ENCODE measurements at regions not wholly inside any gene's neighbourhood (a gene's known extent, or its start where the extent isn't known, plus 50 kb on each side); places are given as distances from the start of the nearest gene placed in this dataset.

DNA sequence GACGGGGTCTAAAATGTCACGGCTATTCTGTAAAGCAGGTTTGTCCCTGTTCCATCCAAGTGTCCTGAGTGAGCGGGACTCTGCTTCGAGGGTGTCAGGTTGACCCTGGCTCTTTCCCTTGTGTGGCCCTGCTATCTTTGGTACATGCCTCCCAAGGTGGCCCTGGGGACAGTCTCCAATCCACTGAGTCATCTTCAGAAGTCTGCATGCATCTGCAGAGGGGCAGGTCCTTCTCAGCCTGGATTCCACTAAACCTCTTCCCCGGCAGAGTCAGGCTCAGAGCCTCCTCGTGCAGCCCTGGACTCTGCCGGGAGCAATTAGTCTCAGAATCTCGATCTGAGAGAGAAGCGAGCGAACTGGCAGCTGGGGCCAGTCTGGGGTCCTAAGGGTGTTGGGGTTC lies 50.1 kb upstream of the KCNJ15 start:
- no peak overlapping the region for H3K4me3 ChIP-seq (ENCODE audit: control insufficient read depth, low read depth, low read length)
- TF ChIP-seq, protein P1, sequence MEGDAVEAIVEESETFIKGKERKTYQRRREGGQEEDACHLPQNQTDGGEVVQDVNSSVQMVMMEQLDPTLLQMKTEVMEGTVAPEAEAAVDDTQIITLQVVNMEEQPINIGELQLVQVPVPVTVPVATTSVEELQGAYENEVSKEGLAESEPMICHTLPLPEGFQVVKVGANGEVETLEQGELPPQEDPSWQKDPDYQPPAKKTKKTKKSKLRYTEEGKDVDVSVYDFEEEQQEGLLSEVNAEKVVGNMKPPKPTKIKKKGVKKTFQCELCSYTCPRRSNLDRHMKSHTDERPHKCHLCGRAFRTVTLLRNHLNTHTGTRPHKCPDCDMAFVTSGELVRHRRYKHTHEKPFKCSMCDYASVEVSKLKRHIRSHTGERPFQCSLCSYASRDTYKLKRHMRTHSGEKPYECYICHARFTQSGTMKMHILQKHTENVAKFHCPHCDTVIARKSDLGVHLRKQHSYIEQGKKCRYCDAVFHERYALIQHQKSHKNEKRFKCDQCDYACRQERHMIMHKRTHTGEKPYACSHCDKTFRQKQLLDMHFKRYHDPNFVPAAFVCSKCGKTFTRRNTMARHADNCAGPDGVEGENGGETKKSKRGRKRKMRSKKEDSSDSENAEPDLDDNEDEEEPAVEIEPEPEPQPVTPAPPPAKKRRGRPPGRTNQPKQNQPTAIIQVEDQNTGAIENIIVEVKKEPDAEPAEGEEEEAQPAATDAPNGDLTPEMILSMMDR (conservative IDR thresholded peaks at IDR 0.05; ENCODE audit: control insufficient read depth, insufficient read depth, low read depth, low read length), result no peak
- no peak for DNase-seq (ENCODE audit: low read depth)
